Spleen (tissue), 7 donors: ENCODE measurements at regions not wholly inside any gene's neighbourhood (a gene's known extent, or its start where the extent isn't known, plus 50 kb on each side); places are given as distances from the start of the nearest gene placed in this dataset.

ENCODE experiments used
- POLR2AphosphoS5 ChIP-seq, 3 donors: sonication (generic); formaldehyde crosslinking; IDR thresholded peaks; one replicate each; pipeline ENCODE4 v1.5.1; 2017; ENCODE audit warnings: antibody characterized with exemption in 3 of 3
- TF ChIP-seq, protein P1 (sequence below), 11 experiments: fragments of 200-600 bp in 7 of 11; fragments of 450-650 bp in 4 of 11; sonication (generic) in 4 of 11; IDR thresholded peaks in 8 of 11; conservative IDR thresholded peaks in 3 of 11; 1 replicate in 7 of 11; 2 replicates in 4 of 11; pipeline versions ENCODE4 v1.4.0 to v1.8.0; 2016 to 2021; ENCODE audit warnings: antibody characterized with exemption in 11 of 11, inconsistent platforms in 4 of 11, mild to moderate bottlenecking in 1 of 11
- donor health status: DM: no; HTN: no; CAD: no; lungs with moderate emphysema.
- donor health status: DM: no; HTN: no; CAD: no.
- donor health status: DM: no; HTN: no; CAD: no.

GRCh38 chr3:82506204-82506603 is 744.8 kb upstream of the GBE1 start:
- TF ChIP-seq, protein P1, sequence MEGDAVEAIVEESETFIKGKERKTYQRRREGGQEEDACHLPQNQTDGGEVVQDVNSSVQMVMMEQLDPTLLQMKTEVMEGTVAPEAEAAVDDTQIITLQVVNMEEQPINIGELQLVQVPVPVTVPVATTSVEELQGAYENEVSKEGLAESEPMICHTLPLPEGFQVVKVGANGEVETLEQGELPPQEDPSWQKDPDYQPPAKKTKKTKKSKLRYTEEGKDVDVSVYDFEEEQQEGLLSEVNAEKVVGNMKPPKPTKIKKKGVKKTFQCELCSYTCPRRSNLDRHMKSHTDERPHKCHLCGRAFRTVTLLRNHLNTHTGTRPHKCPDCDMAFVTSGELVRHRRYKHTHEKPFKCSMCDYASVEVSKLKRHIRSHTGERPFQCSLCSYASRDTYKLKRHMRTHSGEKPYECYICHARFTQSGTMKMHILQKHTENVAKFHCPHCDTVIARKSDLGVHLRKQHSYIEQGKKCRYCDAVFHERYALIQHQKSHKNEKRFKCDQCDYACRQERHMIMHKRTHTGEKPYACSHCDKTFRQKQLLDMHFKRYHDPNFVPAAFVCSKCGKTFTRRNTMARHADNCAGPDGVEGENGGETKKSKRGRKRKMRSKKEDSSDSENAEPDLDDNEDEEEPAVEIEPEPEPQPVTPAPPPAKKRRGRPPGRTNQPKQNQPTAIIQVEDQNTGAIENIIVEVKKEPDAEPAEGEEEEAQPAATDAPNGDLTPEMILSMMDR (IDR thresholded peaks at IDR 0.05 in 8 of 11, conservative IDR thresholded peaks at IDR 0.05 in 3 of 11) = no peak
- TF ChIP-seq POLR2AphosphoS5 (IDR thresholded peaks at IDR 0.05) = no peak
